ENCODE measurements at regions not wholly inside any gene's neighbourhood (a gene's known extent, or its start where the extent isn't known, plus 50 kb on each side); places are given as distances from the start of the nearest gene placed in this dataset.

GRCh38 chr17:12457493-12457892 is 208.2 kb upstream of the MYOCD start:
- DNase-seq = no peak

- DNase-seq = no peak
Measured at GRCh38 chr17:12459736-12460135, 206.0 kb upstream of the MYOCD start.

GRCh38 chr17:12463102-12463501 is 202.6 kb upstream of the MYOCD start:
- DNase-seq = no peak

- DNase-seq = no peak
Measured at GRCh38 chr17:12472252-12473173, 193.2 kb upstream of the MYOCD start.

GRCh38 chr17:12478311-12478710 is 187.4 kb upstream of the MYOCD start:
- DNase-seq = no peak

GRCh38 chr17:12485361-12485906 is 180.3 kb upstream of the MYOCD start:
- DNase-seq = no peak

- no peak for DNase-seq
Measured at GRCh38 chr17:12489325-12489724, 176.4 kb upstream of the MYOCD start.

- no peak for DNase-seq
Measured at GRCh38 chr17:12492450-12492849, 173.2 kb upstream of the MYOCD start.

GRCh38 chr17:12505866-12506265 is 159.8 kb upstream of the MYOCD start:
- DNase-seq = no peak

- no peak for DNase-seq
Measured at GRCh38 chr17:12507026-12507595, 158.6 kb upstream of the MYOCD start.

- no peak for DNase-seq
Measured at GRCh38 chr17:12509801-12510200, 155.9 kb upstream of the MYOCD start.

GRCh38 chr17:12510535-12510934 is 155.2 kb upstream of the MYOCD start:
- no peak for DNase-seq

- DNase-seq = no peak
Measured at GRCh38 chr17:12512694-12513355, 152.9 kb upstream of the MYOCD start.

- no peak for DNase-seq
Measured at GRCh38 chr17:12514596-12514995, 151.1 kb upstream of the MYOCD start.

GRCh38 chr17:12519956-12520594 is 145.6 kb upstream of the MYOCD start:
- no peak for DNase-seq

- DNase-seq = no peak
Measured at GRCh38 chr17:12521416-12521815, 144.3 kb upstream of the MYOCD start.

GRCh38 chr17:12522336-12522735 is 143.4 kb upstream of the MYOCD start:
- no peak for DNase-seq

GRCh38 chr17:12522743-12523183 is 142.9 kb upstream of the MYOCD start:
- DNase-seq = no peak

- no peak for DNase-seq
Measured at GRCh38 chr17:12523244-12523643, 142.4 kb upstream of the MYOCD start.

- no peak for DNase-seq
Measured at GRCh38 chr17:12528036-12528435, 137.7 kb upstream of the MYOCD start.

- DNase-seq = no peak
Measured at GRCh38 chr17:12530161-12530560, 135.5 kb upstream of the MYOCD start.

- no peak for DNase-seq
Measured at GRCh38 chr17:12536021-12536420, 129.7 kb upstream of the MYOCD start.

- DNase-seq = no peak
Measured at GRCh38 chr17:12536472-12536871, 129.2 kb upstream of the MYOCD start.
